ENCODE measurements at regions not wholly inside any gene's neighbourhood (a gene's known extent, or its start where the extent isn't known, plus 50 kb on each side); places are given as distances from the start of the nearest gene placed in this dataset.

GRCh38 chr4:33133723-33134122 is 2413.6 kb downstream of the PCDH7 start:
- TF ChIP-seq EHMT2 (IDR thresholded peaks at IDR 0.05; ENCODE audit: low read depth), result no peak
- no peak for TF ChIP-seq BCL3 (IDR thresholded peaks at IDR 0.05)
- TF ChIP-seq POLR2A (IDR thresholded peaks at IDR 0.05; ENCODE audit: low read length), result no peak
- TF ChIP-seq, protein P1, sequence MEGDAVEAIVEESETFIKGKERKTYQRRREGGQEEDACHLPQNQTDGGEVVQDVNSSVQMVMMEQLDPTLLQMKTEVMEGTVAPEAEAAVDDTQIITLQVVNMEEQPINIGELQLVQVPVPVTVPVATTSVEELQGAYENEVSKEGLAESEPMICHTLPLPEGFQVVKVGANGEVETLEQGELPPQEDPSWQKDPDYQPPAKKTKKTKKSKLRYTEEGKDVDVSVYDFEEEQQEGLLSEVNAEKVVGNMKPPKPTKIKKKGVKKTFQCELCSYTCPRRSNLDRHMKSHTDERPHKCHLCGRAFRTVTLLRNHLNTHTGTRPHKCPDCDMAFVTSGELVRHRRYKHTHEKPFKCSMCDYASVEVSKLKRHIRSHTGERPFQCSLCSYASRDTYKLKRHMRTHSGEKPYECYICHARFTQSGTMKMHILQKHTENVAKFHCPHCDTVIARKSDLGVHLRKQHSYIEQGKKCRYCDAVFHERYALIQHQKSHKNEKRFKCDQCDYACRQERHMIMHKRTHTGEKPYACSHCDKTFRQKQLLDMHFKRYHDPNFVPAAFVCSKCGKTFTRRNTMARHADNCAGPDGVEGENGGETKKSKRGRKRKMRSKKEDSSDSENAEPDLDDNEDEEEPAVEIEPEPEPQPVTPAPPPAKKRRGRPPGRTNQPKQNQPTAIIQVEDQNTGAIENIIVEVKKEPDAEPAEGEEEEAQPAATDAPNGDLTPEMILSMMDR (IDR thresholded peaks at IDR 0.05), result no peak
- no peak for TF ChIP-seq BHLHE40 (IDR thresholded peaks at IDR 0.05; ENCODE audit: low read depth, low read length)
- TF ChIP-seq JUNB (IDR thresholded peaks at IDR 0.05), result no peak
- no peak for TF ChIP-seq ZSCAN20 (CRISPR knock-in tag; IDR thresholded peaks at IDR 0.05)
- TF ChIP-seq EP300 (IDR thresholded peaks at IDR 0.05), result no peak
- TF ChIP-seq NFE2L2 (conservative IDR thresholded peaks at IDR 0.05; ENCODE audit: low read length), result no peak
- TF ChIP-seq HMGXB4 (CRISPR knock-in tag; IDR thresholded peaks at IDR 0.05; ENCODE audit: borderline replicate concordance), result no peak
- no peak for TF ChIP-seq MAFK (IDR thresholded peaks at IDR 0.05; ENCODE audit: partially characterized antibody)
- TF ChIP-seq HEYL (CRISPR knock-in tag; IDR thresholded peaks at IDR 0.05), result no peak
- TF ChIP-seq, protein P2, sequence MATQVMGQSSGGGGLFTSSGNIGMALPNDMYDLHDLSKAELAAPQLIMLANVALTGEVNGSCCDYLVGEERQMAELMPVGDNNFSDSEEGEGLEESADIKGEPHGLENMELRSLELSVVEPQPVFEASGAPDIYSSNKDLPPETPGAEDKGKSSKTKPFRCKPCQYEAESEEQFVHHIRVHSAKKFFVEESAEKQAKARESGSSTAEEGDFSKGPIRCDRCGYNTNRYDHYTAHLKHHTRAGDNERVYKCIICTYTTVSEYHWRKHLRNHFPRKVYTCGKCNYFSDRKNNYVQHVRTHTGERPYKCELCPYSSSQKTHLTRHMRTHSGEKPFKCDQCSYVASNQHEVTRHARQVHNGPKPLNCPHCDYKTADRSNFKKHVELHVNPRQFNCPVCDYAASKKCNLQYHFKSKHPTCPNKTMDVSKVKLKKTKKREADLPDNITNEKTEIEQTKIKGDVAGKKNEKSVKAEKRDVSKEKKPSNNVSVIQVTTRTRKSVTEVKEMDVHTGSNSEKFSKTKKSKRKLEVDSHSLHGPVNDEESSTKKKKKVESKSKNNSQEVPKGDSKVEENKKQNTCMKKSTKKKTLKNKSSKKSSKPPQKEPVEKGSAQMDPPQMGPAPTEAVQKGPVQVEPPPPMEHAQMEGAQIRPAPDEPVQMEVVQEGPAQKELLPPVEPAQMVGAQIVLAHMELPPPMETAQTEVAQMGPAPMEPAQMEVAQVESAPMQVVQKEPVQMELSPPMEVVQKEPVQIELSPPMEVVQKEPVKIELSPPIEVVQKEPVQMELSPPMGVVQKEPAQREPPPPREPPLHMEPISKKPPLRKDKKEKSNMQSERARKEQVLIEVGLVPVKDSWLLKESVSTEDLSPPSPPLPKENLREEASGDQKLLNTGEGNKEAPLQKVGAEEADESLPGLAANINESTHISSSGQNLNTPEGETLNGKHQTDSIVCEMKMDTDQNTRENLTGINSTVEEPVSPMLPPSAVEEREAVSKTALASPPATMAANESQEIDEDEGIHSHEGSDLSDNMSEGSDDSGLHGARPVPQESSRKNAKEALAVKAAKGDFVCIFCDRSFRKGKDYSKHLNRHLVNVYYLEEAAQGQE (IDR thresholded peaks at IDR 0.05), result no peak
